MM.1S (cell line): ENCODE measurements at regions not wholly inside any gene's neighbourhood (a gene's known extent, or its start where the extent isn't known, plus 50 kb on each side); places are given as distances from the start of the nearest gene placed in this dataset.

Experiments used
- DNase-seq: peaks from one replicate; pipeline ENCODE4 v3.0.0-alpha.2; 2015
- H2AFZ ChIP-seq: fragments of 300-600 bp; sonication (generic); 2 replicates; pipeline ENCODE4 v1.6.0; 2016; ENCODE audit warnings: antibody characterized with exemption, low read length
- H3F3A ChIP-seq: fragments of 300-600 bp; sonication (generic); 2 replicates; pipeline ENCODE4 v1.6.1; 2016; ENCODE audit warnings: mild to moderate bottlenecking, antibody characterized with exemption, low read length, moderate library complexity, mixed read lengths; ENCODE audit not compliant: insufficient read depth
- H3K27ac ChIP-seq: fragments of 300-600 bp; sonication (generic); 2 replicates; pipeline ENCODE4 v1.5.1; 2016; ENCODE audit warnings: mild to moderate bottlenecking, low read length
- H3K27me3 ChIP-seq: fragments of 300-600 bp; sonication (generic); replicated peaks from 2 replicates; pipeline ENCODE4 v1.6.0; 2016; ENCODE audit warnings: low read length; ENCODE audit not compliant: insufficient read depth
- H3K36me3 ChIP-seq: fragments of 300-600 bp; sonication (generic); replicated peaks from 2 replicates; pipeline ENCODE4 v1.6.1; 2016; ENCODE audit warnings: mild to moderate bottlenecking, low read length, mixed read lengths; ENCODE audit not compliant: insufficient read depth
- H3K4me1 ChIP-seq: fragments of 300-600 bp; sonication (generic); 2 replicates; pipeline ENCODE4 v1.6.1; 2016; ENCODE audit warnings: low read length, mixed read lengths
- H3K4me2 ChIP-seq: fragments of 300-600 bp; sonication (generic); 2 replicates; pipeline ENCODE4 v1.6.0; 2016; ENCODE audit warnings: low read depth, low read length
- H3K4me3 ChIP-seq: fragments of 300-600 bp; sonication (generic); 2 replicates; pipeline ENCODE4 v1.5.1; 2016; ENCODE audit warnings: low read length, mixed read lengths
- H3K79me2 ChIP-seq: fragments of 300-600 bp; sonication (generic); 2 replicates; pipeline ENCODE4 v1.6.1; 2016; ENCODE audit warnings: mixed run types, low read length, mixed read lengths
- H3K9ac ChIP-seq: fragments of 300-600 bp; sonication (generic); 2 replicates; pipeline ENCODE4 v1.6.1; 2016; ENCODE audit warnings: low read length, mixed read lengths
- H3K9me2 ChIP-seq: fragments of 300-600 bp; sonication (generic); replicated peaks from 2 replicates; pipeline ENCODE4 v1.6.1; 2016; ENCODE audit warnings: mild to moderate bottlenecking, low read length, mixed read lengths; ENCODE audit not compliant: insufficient read depth
- H3K9me3 ChIP-seq: fragments of 300-600 bp; sonication (generic); replicated peaks from 2 replicates; pipeline ENCODE4 v1.6.1; 2016; ENCODE audit warnings: mild to moderate bottlenecking, low read length, mixed read lengths; ENCODE audit not compliant: insufficient read depth
- H4K20me1 ChIP-seq: fragments of 300-600 bp; sonication (generic); 2 replicates; pipeline ENCODE4 v1.6.1; 2016; ENCODE audit warnings: mild to moderate bottlenecking, low read length, moderate library complexity, mixed read lengths; ENCODE audit not compliant: insufficient read depth
- EZH2 ChIP-seq: fragments of 300-600 bp; sonication (generic); optimal IDR thresholded peaks from 2 replicates; pipeline ENCODE3; 2017; ENCODE audit warnings: low read depth, mild to moderate bottlenecking, antibody characterized with exemption, low read length, mixed read lengths
- EZH2phosphoT487 ChIP-seq: fragments of 300-600 bp; sonication (generic); IDR thresholded peaks from 2 replicates; pipeline ENCODE4 v1.6.1; 2018; ENCODE audit warnings: antibody characterized with exemption, low read length
- TF ChIP-seq, protein P1 (sequence below): fragments of 300-600 bp; sonication (generic); IDR thresholded peaks from 2 replicates; pipeline ENCODE4 v1.5.1; 2016; ENCODE audit warnings: antibody characterized with exemption, low read length, mixed read lengths

DNA sequence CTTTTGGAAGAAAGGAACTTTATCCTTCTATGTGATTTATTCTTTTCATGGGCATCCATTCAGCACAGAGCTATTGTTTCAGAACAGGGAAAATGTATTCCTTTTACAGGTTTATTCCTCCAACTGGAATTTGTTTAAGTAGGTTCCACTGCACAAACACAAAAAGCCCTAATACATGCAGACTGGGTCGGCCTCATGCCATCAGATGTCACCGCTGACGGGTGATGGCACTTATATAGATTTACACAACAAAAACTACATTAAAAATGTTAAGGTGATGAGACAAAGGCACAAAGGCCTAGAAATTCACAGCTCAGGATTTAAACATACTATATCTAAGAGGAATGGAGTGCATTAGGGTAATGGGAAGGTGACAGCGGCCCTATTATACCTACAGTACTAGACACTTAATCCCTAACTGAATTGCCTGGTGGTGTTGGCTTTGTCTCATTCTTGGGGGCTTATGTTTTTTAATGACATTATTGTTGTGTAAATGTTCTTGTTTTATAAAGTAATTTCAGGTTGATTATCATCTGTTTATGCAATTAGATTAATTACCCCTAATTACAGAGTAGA is 276.4 kb upstream of the PSMD7 start:
- Histone ChIP-seq H3F3A (no peaks in the 10 kb centered on the region), H2AFZ (no peak overlapping the region), H4K20me1 (no peaks in the 10 kb centered on the region), H3K79me2 (no peaks in the 10 kb centered on the region), H3K9me3 (no peaks in the 10 kb centered on the region), H3K4me2 (no peak overlapping the region), H3K9me2 (no peaks in the 10 kb centered on the region), H3K4me3 (no peak overlapping the region), H3K9ac (no peak overlapping the region), H3K4me1 (no peaks in the 10 kb centered on the region), H3K27ac (no peak overlapping the region), H3K36me3 (no peaks in the 10 kb centered on the region), H3K27me3 (no peaks in the 10 kb centered on the region)
- no peak for DNase-seq
- TF ChIP-seq, protein P1, sequence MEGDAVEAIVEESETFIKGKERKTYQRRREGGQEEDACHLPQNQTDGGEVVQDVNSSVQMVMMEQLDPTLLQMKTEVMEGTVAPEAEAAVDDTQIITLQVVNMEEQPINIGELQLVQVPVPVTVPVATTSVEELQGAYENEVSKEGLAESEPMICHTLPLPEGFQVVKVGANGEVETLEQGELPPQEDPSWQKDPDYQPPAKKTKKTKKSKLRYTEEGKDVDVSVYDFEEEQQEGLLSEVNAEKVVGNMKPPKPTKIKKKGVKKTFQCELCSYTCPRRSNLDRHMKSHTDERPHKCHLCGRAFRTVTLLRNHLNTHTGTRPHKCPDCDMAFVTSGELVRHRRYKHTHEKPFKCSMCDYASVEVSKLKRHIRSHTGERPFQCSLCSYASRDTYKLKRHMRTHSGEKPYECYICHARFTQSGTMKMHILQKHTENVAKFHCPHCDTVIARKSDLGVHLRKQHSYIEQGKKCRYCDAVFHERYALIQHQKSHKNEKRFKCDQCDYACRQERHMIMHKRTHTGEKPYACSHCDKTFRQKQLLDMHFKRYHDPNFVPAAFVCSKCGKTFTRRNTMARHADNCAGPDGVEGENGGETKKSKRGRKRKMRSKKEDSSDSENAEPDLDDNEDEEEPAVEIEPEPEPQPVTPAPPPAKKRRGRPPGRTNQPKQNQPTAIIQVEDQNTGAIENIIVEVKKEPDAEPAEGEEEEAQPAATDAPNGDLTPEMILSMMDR, result no peak
- TF ChIP-seq EZH2, result no peak
- no peak for TF ChIP-seq EZH2phosphoT487

DNA sequence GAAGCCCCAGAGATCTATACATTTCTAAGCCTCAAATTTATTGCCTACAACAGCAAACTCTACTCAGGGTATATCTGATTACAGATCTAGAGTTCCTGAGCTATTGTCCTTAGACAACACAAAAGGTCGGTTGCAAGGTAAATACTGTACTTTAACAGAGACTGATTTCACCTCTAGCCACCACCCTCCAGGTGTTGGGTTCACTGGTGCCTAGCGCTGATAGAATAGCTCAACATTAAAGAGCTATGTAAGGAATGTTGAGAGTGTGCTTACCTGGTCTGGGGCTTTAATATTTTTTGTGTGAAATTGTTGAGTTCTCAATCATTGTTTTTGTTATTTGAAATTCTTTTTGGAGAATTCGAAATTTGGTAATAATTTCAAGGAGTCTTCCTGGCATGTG is 277.0 kb upstream of the PSMD7 start:
- Histone ChIP-seq H3K79me2 (no peaks in the 10 kb centered on the region), H3K4me2 (no peak overlapping the region), H2AFZ (no peak overlapping the region), H3K36me3 (no peaks in the 10 kb centered on the region), H3K9me3 (no peaks in the 10 kb centered on the region), H3K27ac (no peak overlapping the region), H3K4me1 (no peaks in the 10 kb centered on the region), H3K9me2 (no peaks in the 10 kb centered on the region), H3K27me3 (no peaks in the 10 kb centered on the region), H3F3A (no peaks in the 10 kb centered on the region), H3K4me3 (no peak overlapping the region), H3K9ac (no peak overlapping the region), H4K20me1 (no peaks in the 10 kb centered on the region)
- no peak for DNase-seq
- no peak for TF ChIP-seq EZH2phosphoT487
- TF ChIP-seq, protein P1, result no peak
- TF ChIP-seq EZH2, result no peak

DNA sequence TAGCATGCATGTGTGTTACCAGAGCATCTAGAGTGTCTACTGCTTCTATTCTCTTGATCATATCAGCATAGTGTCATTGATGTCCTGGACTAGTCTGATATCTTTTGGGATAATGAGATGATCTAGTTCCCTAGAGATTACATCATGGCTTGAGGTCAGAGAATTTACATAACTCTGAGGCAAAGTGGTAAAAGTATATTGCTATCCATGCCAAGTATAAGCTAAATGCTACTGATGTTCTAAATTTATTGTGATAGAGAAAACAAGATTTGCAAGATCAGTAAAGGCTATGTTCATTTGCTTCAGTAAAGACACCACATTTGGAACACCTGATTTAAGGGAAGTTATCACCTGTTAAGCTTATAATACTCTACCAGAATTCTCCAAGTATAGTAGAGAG is 280.7 kb upstream of the PSMD7 start:
- no peaks in the 10 kb centered on the region for H3F3A ChIP-seq
- H3K4me3 ChIP-seq, result no peak overlapping the region
- no peak overlapping the region for H3K4me2 ChIP-seq
- H3K9ac ChIP-seq, result no peak overlapping the region
- no peaks in the 10 kb centered on the region for H3K27me3 ChIP-seq
- no peak overlapping the region for H2AFZ ChIP-seq
- DNase-seq, result no peak
- no peaks in the 10 kb centered on the region for H4K20me1 ChIP-seq
- H3K4me1 ChIP-seq, result no peaks in the 10 kb centered on the region
- no peaks in the 10 kb centered on the region for H3K9me2 ChIP-seq
- no peak overlapping the region for H3K27ac ChIP-seq
- no peaks in the 10 kb centered on the region for H3K79me2 ChIP-seq
- TF ChIP-seq EZH2 (no peak), EZH2phosphoT487 (no peak)
- TF ChIP-seq, protein P1, result no peak
- H3K9me3 ChIP-seq, result no peaks in the 10 kb centered on the region
- no peaks in the 10 kb centered on the region for H3K36me3 ChIP-seq
